ENCODE measurements at regions not wholly inside any gene's neighbourhood (a gene's known extent, or its start where the extent isn't known, plus 50 kb on each side); places are given as distances from the start of the nearest gene placed in this dataset.
A peak's percentile ranks its signal among the peaks of the same experiment; 100 is the strongest.

GRCh38 chr17:77772461-77772897, 186.0 kb upstream of the TNRC6C start:
- H3K27ac ChIP-seq: no peak overlapping the region
- DNase-seq (ENCODE audit: low read depth, low spot score): no peak

GRCh38 chr17:77772899-77773358, 185.6 kb upstream of the TNRC6C start:
- DNase-seq (ENCODE audit: low read depth, low spot score): no peak
- no peak overlapping the region for H3K27ac ChIP-seq

- no peak for DNase-seq (ENCODE audit: low read depth, low spot score)
- no peak overlapping the region for H3K27ac ChIP-seq
These were observed 184.3 kb upstream of the TNRC6C start for GRCh38 chr17:77774182-77774581.

GRCh38 chr17:77778636-77779489, 179.6 kb upstream of the TNRC6C start:
- DNase-seq (ENCODE audit: low read depth, low spot score): peak; percentile 16
- H3K27ac ChIP-seq: no peak overlapping the region

GRCh38 chr17:77779711-77780539, 178.6 kb upstream of the TNRC6C start:
- no peak overlapping the region for H3K27ac ChIP-seq
- no peak for DNase-seq (ENCODE audit: low read depth, low spot score)

- no peak overlapping the region for H3K27ac ChIP-seq
These were observed 177.0 kb upstream of the TNRC6C start for GRCh38 chr17:77781536-77781935.

GRCh38 chr17:77782201-77782600, 176.3 kb upstream of the TNRC6C start:
- DNase-seq (ENCODE audit: low read depth, low spot score): no peak
- H3K27ac ChIP-seq: no peak overlapping the region

More at GRCh38 chr17:77781536-77781935, 177.0 kb upstream of the TNRC6C start:
- no peak for DNase-seq (ENCODE audit: low read depth, low spot score)

GRCh38 chr17:77782611-77783010, 175.9 kb upstream of the TNRC6C start:
- no peak for DNase-seq (ENCODE audit: low read depth, low spot score)
- H3K27ac ChIP-seq: no peak overlapping the region

- DNase-seq (ENCODE audit: low read depth, low spot score): no peak
- H3K27ac ChIP-seq: no peak overlapping the region
These were observed 174.3 kb upstream of the TNRC6C start for GRCh38 chr17:77783991-77784820.

- no peak for DNase-seq (ENCODE audit: low read depth, low spot score)
- no peak overlapping the region for H3K27ac ChIP-seq
These were observed 173.1 kb upstream of the TNRC6C start for GRCh38 chr17:77785312-77785905.

- no peak overlapping the region for H3K27ac ChIP-seq
- DNase-seq (ENCODE audit: low read depth, low spot score): no peak
These were observed 172.4 kb upstream of the TNRC6C start for GRCh38 chr17:77786090-77786489.

GRCh38 chr17:77786740-77787505, 171.6 kb upstream of the TNRC6C start:
- H3K27ac ChIP-seq: no peak overlapping the region
- DNase-seq (ENCODE audit: low read depth, low spot score): no peak

GRCh38 chr17:77790143-77790829, 168.2 kb upstream of the TNRC6C start:
- DNase-seq (ENCODE audit: low read depth, low spot score): no peak

GRCh38 chr17:77792626-77793025, 165.9 kb upstream of the TNRC6C start:
- H3K27ac ChIP-seq: no peak overlapping the region
- DNase-seq (ENCODE audit: low read depth, low spot score): no peak

More at GRCh38 chr17:77790143-77790829, 168.2 kb upstream of the TNRC6C start:
- no peak overlapping the region for H3K27ac ChIP-seq

- no peak overlapping the region for H3K27ac ChIP-seq
- no peak for DNase-seq (ENCODE audit: low read depth, low spot score)
These were observed 165.1 kb upstream of the TNRC6C start for GRCh38 chr17:77793146-77793970.

- no peak for DNase-seq (ENCODE audit: low read depth, low spot score)
- H3K27ac ChIP-seq: no peak overlapping the region
These were observed 164.6 kb upstream of the TNRC6C start for GRCh38 chr17:77793971-77794235.

- H3K27ac ChIP-seq: no peak overlapping the region
- DNase-seq (ENCODE audit: low read depth, low spot score): no peak
These were observed 163.7 kb upstream of the TNRC6C start for GRCh38 chr17:77794846-77795245.

- no peak overlapping the region for H3K27ac ChIP-seq
- DNase-seq (ENCODE audit: low read depth, low spot score): no peak
These were observed 162.8 kb upstream of the TNRC6C start for GRCh38 chr17:77795685-77796084.
